Pancreas (tissue), 10 donors: ENCODE measurements at regions not wholly inside any gene's neighbourhood (a gene's known extent, or its start where the extent isn't known, plus 50 kb on each side); places are given as distances from the start of the nearest gene placed in this dataset.

Experiments used
- ATAC-seq, 4 donors: fragments of 200-7000 bp; cut with Tn5 transposase; one replicate each; pipeline versions ENCODE4 v1.8.0 to v1.9.1; 2020; ENCODE audit warnings: mild to moderate bottlenecking in 4 of 4, moderate library complexity in 4 of 4
- DNase-seq, 6 donors: peaks; one replicate each; pipeline ENCODE4 v3.0.0-alpha.2; 2020
- FAIRE-seq: peaks from 2 replicates; lab custom pipeline; 2012; peaks lifted over from hg19 to GRCh38; lab: Jason Lieb, UNC
- H3K27ac ChIP-seq, 4 donors: fragments of 200-600 bp; sonication (generic); 1 replicate in 3 of 4; 2 replicates in 1 of 4; pipeline versions ENCODE4 v1.5.0 to v1.8.0; 2020
- H3K27me3 ChIP-seq, 4 donors: fragments of 200-600 bp; one replicate each; pipeline ENCODE4 v1.8.0; 2021
- H3K36me3 ChIP-seq, 3 donors: fragments of 200-600 bp; sonication (generic) in 1 of 3; one replicate each; pipeline versions ENCODE4 v1.5.0 to v1.8.0; 2020 to 2021
- H3K4me1 ChIP-seq, 3 donors: fragments of 200-600 bp; one replicate each; pipeline ENCODE4 v1.8.0; 2021
- H3K4me3 ChIP-seq, 4 donors: fragments of 200-600 bp; sonication (generic) in 2 of 4; one replicate each; pipeline versions ENCODE4 v1.5.0 to v1.8.0; 2020 to 2021
- H3K9me3 ChIP-seq, 4 donors: fragments of 200-600 bp; one replicate each; pipeline ENCODE4 v1.8.0; 2021
- WGBS, 2 donors: extraction: QIAGEN DNeasy Blood & Tissue Kit; methylation state at CpG; one replicate each; pipeline ENCODE4 v1.1.7; 2013; 5-methylcytosine and 5-hydroxymethylcytosine counted together
- intact Hi-C, 3 donors: fragments of 100-400 bp; cut with DNase I; formaldehyde crosslinking; loops; one replicate each; pipeline versions ENCODE4 v1.11.1 to v1.14.2; 2022
- TF ChIP-seq, protein P1 (sequence below), 4 donors: fragments of 200-600 bp; sonication (generic) in 3 of 4; IDR thresholded peaks; one replicate each; pipeline versions ENCODE4 v1.5.0 to v1.8.0; 2021; ENCODE audit warnings: antibody characterized with exemption in 4 of 4
- donor health status: healthy with polysubstance abuse.
- donor health status: DM: no; HTN: no; CAD: no; lungs with moderate emphysema.
- donor health status: DM: no; HTN: no; CAD: no.
- donor health status: control.
- donor health status: control.
- donor health status: Bipolar disorder and iron deficiency.
- donor health status: DM: yes; HTN: yes; CAD: no.
- donor health status: DM: no; HTN: no; CAD: no.
- donor health status: DM: no; HTN: no; CAD: no.
- donor health status: DM: yes; HTN: yes; CAD: no.

DNA sequence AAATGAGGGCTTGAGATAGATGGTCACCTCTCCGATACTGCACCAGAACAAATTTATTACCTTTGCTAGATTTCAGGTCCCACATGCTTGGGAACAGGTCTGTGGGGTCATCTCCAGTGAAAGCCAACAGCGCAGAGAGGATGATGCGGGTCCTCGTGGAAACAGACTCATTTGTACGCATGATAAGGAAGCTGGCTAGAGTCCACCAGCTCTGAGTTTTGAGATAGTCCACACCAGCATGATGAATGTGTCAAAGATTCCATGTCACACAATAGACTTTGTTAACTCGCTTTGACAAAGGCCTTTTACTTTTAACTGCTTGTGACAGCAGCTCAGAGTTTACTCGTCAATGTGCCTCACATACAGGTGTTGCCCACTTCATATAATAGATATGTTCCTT, 105.4 kb upstream of the TBCA start:
- Histone ChIP-seq H3K36me3 (no peaks in the 10 kb centered on the region), H3K4me1 (no peaks in the 10 kb centered on the region), H3K4me3 (no peak overlapping the region), H3K9me3 (no peaks in the 10 kb centered on the region), H3K27me3 (peaks cover 0 to 4% (median 1%) of the 10 kb centered on the region in 4 donors), H3K27ac (no peak overlapping the region)
- intact Hi-C loops, result no loop called here
- TF ChIP-seq, protein P1, sequence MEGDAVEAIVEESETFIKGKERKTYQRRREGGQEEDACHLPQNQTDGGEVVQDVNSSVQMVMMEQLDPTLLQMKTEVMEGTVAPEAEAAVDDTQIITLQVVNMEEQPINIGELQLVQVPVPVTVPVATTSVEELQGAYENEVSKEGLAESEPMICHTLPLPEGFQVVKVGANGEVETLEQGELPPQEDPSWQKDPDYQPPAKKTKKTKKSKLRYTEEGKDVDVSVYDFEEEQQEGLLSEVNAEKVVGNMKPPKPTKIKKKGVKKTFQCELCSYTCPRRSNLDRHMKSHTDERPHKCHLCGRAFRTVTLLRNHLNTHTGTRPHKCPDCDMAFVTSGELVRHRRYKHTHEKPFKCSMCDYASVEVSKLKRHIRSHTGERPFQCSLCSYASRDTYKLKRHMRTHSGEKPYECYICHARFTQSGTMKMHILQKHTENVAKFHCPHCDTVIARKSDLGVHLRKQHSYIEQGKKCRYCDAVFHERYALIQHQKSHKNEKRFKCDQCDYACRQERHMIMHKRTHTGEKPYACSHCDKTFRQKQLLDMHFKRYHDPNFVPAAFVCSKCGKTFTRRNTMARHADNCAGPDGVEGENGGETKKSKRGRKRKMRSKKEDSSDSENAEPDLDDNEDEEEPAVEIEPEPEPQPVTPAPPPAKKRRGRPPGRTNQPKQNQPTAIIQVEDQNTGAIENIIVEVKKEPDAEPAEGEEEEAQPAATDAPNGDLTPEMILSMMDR (IDR thresholded peaks at IDR 0.05), result no peak
- FAIRE-seq, result no peak
- no peak for DNase-seq
- WGBS, 2 donors, result 48 to 49% methylated on average over 7 of the region's 7 CpGs
- no peak for ATAC-seq

DNA sequence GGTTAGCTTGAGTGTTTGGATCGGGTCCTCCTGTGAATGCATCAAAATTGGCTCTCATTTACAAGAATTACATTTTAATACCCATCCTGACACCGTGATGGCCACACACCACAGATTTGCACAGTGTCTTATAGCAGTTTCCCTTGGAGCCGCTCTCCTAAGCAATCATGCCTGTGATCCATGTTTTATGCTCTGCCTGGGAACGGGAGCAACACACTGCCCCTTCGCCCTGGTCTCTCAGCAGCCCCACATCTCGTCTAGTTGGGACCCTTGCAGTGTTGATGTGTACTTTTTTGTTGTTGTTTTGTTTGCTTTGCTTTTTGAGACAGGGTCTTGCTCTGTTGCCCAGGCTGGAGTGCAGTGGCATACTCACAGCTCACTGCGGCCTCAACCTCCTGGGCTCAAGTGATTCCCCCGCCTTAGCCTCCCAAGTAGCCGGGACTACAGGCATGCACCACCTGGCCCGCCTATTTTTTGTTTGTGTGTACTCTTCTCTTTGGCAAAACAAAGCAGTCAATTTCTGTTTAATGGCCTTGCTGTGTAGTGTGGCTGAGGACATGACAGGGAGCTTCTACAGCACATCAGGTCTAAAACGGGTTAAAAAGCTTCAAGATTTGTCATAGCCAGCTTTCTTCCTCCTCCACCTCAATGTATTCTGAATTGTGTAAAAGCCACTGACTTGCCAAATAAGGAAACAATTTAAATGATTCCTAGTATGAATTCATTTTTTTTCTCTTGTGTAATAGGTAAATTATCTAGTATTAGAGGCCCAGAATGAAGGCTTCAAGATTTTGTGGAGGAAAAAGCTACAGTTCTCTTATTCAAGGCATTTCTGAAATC, 101.6 kb upstream of the TBCA start:
- DNase-seq, result no peak
- H3K4me3 ChIP-seq, result no peak overlapping the region
- WGBS, 2 donors, result 88 to 93% methylated on average over 11 of the region's 11 CpGs
- no peak for FAIRE-seq
- H3K9me3 ChIP-seq, result no peaks in the 10 kb centered on the region
- ATAC-seq, result no peak
- TF ChIP-seq, protein P1 (IDR thresholded peaks at IDR 0.05), result no peak
- H3K36me3 ChIP-seq, result no peaks in the 10 kb centered on the region
- H3K27ac ChIP-seq, result no peak overlapping the region
- peaks cover 0 to 2% (median 0%) of the 10 kb centered on the region in 4 donors for H3K27me3 ChIP-seq
- no peaks in the 10 kb centered on the region for H3K4me1 ChIP-seq
- intact Hi-C loops, result no loop called here

DNA sequence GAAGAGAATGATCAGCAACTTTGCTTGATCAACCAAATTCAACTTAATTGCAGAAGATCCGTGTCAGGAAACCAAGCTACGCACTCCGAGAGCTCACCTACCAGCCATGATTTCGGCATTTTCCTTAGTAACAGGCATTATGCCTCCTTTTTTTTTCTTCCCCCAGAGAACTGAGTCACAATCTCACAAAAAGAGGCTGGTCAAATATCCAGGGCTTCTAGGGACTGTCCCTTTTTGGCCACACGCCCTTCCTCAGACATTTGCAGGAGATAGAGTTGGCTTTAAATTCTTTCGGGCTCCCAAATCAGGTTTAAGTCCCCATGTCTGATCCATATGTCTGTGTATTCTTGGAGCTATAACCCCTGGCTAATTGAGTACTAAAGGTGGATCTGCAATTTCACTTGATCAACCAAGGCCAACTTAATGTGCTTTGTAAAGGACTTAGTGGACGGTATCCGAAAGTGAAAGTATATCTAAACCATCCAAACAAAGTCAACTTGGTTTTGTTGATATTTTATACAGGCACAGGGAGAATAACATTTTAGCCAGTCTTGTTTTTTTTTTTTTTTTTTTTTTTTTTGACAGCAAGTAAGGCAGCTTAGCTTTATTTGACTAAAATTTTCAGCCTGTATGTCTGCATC, 100.8 kb upstream of the TBCA start:
- intact Hi-C loops, result no loop called here
- FAIRE-seq, result no peak

DNA sequence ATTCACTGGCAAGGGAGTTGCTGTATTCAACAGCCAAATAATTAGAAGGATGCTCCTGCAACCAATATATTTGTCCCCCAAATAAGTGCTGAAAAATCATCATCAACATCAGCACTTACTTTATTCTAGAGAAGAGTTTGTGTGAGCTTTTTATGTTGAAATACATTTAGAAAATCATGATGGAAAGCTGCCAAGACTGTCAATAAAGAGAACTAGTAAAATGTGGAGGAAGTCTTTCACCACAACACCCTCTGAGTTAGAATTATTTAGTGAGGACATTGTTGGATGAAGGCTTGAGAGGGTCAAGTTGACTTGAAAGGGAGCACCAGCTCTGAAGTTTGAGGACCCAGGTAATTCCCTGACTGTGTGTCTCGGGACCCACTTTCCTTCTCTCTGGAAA, 100.2 kb upstream of the TBCA start:
- peaks cover 0 to 2% (median 0%) of the 10 kb centered on the region in 4 donors for H3K9me3 ChIP-seq
- TF ChIP-seq, protein P1 (IDR thresholded peaks at IDR 0.05), result no peak
- FAIRE-seq (no peak), DNase-seq (no peak), ATAC-seq (no peak)
- peaks cover 0 to 2% (median 0%) of the 10 kb centered on the region in 4 donors for H3K27me3 ChIP-seq
- H3K27ac ChIP-seq, result no peak overlapping the region
- H3K4me1 ChIP-seq, result no peaks in the 10 kb centered on the region
- no peaks in the 10 kb centered on the region for H3K36me3 ChIP-seq
- intact Hi-C loops, result no loop called here
- no peak overlapping the region for H3K4me3 ChIP-seq
- WGBS, 2 donors, result 81 to 85% methylated on average over 1 of the region's 1 CpG

More for the DNA sequence above, 100.8 kb upstream of the TBCA start:
- ATAC-seq (no peak), DNase-seq (no peak)
- Histone ChIP-seq H3K9me3 (peaks cover 0 to 2% (median 0%) of the 10 kb centered on the region in 4 donors), H3K4me1 (no peaks in the 10 kb centered on the region), H3K27me3 (peaks cover 0 to 2% (median 0%) of the 10 kb centered on the region in 4 donors), H3K36me3 (no peaks in the 10 kb centered on the region), H3K4me3 (no peak overlapping the region), H3K27ac (no peak overlapping the region)
- TF ChIP-seq, protein P1 (IDR thresholded peaks at IDR 0.05), result no peak
- WGBS, 2 donors, result 85% methylated on average over 8 of the region's 8 CpGs
